ENCODE measurements at regions not wholly inside any gene's neighbourhood (a gene's known extent, or its start where the extent isn't known, plus 50 kb on each side); places are given as distances from the start of the nearest gene placed in this dataset.

GRCh38 chr17:71668807-71669206, 452.0 kb upstream of the SOX9 start:
- Histone ChIP-seq H3K27me3 (replicated peaks; ENCODE audit: insufficient read depth) (no peaks in the 10 kb centered on the region), H3K4me3 (no peak overlapping the region), H3K27ac (no peak overlapping the region), H3K4me1 (replicated peaks) (no peaks in the 10 kb centered on the region), H3K36me3 (no peaks in the 10 kb centered on the region), H3K9me3 (no peaks in the 10 kb centered on the region)
- TF ChIP-seq POLR2A (IDR thresholded peaks at IDR 0.05) = no peak
- intact Hi-C loops (cut with DNase I) = no loop called here
- WGBS = 37% methylated on average over 2 of the region's 2 CpGs
- DNase-seq (ENCODE audit: low spot score) = no peak

GRCh38 chr17:71677439-71677838, 443.4 kb upstream of the SOX9 start:
- Histone ChIP-seq H3K36me3 (no peaks in the 10 kb centered on the region), H3K9me3 (no peaks in the 10 kb centered on the region), H3K4me1 (replicated peaks) (no peaks in the 10 kb centered on the region), H3K4me3 (no peak overlapping the region), H3K27me3 (replicated peaks; ENCODE audit: insufficient read depth) (no peaks in the 10 kb centered on the region), H3K27ac (no peak overlapping the region)
- DNase-seq (ENCODE audit: low spot score) = no peak
- 67% methylated on average over 4 of the region's 4 CpGs for WGBS
- intact Hi-C loops (cut with DNase I) = no loop called here
- no peak for TF ChIP-seq CTCF (IDR thresholded peaks at IDR 0.05)

GRCh38 chr17:71679832-71680231, 441.0 kb upstream of the SOX9 start:
- intact Hi-C loops (cut with DNase I) = no loop called here
- Histone ChIP-seq H3K9me3 (no peaks in the 10 kb centered on the region), H3K27ac (no peak overlapping the region), H3K36me3 (no peaks in the 10 kb centered on the region), H3K4me3 (no peak overlapping the region), H3K4me1 (replicated peaks) (no peaks in the 10 kb centered on the region), H3K27me3 (replicated peaks; ENCODE audit: insufficient read depth) (no peaks in the 10 kb centered on the region)
- no peak for DNase-seq (ENCODE audit: low spot score)
- 94% methylated on average over 2 of the region's 2 CpGs for WGBS
- TF ChIP-seq POLR2A (IDR thresholded peaks at IDR 0.05) (no peak), CTCF (IDR thresholded peaks at IDR 0.05) (no peak), POLR2AphosphoS5 (IDR thresholded peaks at IDR 0.05) (no peak)

- DNase-seq (ENCODE audit: low spot score) = no peak
- Histone ChIP-seq H3K4me1 (replicated peaks) (no peaks in the 10 kb centered on the region), H3K27me3 (replicated peaks; ENCODE audit: insufficient read depth) (no peaks in the 10 kb centered on the region), H3K27ac (no peak overlapping the region), H3K36me3 (no peaks in the 10 kb centered on the region), H3K4me3 (no peak overlapping the region), H3K9me3 (no peaks in the 10 kb centered on the region)
- 74% methylated on average over 4 of the region's 4 CpGs for WGBS
- intact Hi-C loops (cut with DNase I) = no loop called here
- no peak for TF ChIP-seq POLR2A (IDR thresholded peaks at IDR 0.05)
- no peak for TF ChIP-seq POLR2AphosphoS5 (IDR thresholded peaks at IDR 0.05)
- TF ChIP-seq CTCF (IDR thresholded peaks at IDR 0.05) = no peak
These were observed 439.2 kb upstream of the SOX9 start for GRCh38 chr17:71681427-71682173.

- H3K27ac ChIP-seq = no peak overlapping the region
- TF ChIP-seq CTCF (IDR thresholded peaks at IDR 0.05) (no peak), POLR2AphosphoS5 (IDR thresholded peaks at IDR 0.05) (no peak), POLR2A (IDR thresholded peaks at IDR 0.05) (no peak)
- H3K9me3 ChIP-seq = no peaks in the 10 kb centered on the region
- intact Hi-C loops (cut with DNase I) = no loop called here
- no peaks in the 10 kb centered on the region for H3K4me1 ChIP-seq (replicated peaks)
- WGBS = 94% methylated on average over 1 of the region's 1 CpG
- no peak overlapping the region for H3K4me3 ChIP-seq
- no peaks in the 10 kb centered on the region for H3K36me3 ChIP-seq
- H3K27me3 ChIP-seq (replicated peaks; ENCODE audit: insufficient read depth) = no peaks in the 10 kb centered on the region
- DNase-seq (ENCODE audit: low spot score) = no peak
These were observed 438.7 kb upstream of the SOX9 start for GRCh38 chr17:71682174-71682494.
